ENCODE measurements at regions not wholly inside any gene's neighbourhood (a gene's known extent, or its start where the extent isn't known, plus 50 kb on each side); places are given as distances from the start of the nearest gene placed in this dataset.

GRCh38 chr4:23355258-23355657 is 534.6 kb downstream of the PPARGC1A start:
- DNase-seq (ENCODE audit: extremely low spot score): no peak
- H3K4me1 ChIP-seq: no peaks in the 10 kb centered on the region
- 72% methylated on average over 2 of the region's 2 CpGs for WGBS
- H3K36me3 ChIP-seq: no peaks in the 10 kb centered on the region
- no peak overlapping the region for H3K4me3 ChIP-seq
- intact Hi-C loops (cut with DNase I): no loop called here
- no peak for TF ChIP-seq POLR2A (IDR thresholded peaks at IDR 0.05; ENCODE audit: low read depth)
- TF ChIP-seq, protein P1, sequence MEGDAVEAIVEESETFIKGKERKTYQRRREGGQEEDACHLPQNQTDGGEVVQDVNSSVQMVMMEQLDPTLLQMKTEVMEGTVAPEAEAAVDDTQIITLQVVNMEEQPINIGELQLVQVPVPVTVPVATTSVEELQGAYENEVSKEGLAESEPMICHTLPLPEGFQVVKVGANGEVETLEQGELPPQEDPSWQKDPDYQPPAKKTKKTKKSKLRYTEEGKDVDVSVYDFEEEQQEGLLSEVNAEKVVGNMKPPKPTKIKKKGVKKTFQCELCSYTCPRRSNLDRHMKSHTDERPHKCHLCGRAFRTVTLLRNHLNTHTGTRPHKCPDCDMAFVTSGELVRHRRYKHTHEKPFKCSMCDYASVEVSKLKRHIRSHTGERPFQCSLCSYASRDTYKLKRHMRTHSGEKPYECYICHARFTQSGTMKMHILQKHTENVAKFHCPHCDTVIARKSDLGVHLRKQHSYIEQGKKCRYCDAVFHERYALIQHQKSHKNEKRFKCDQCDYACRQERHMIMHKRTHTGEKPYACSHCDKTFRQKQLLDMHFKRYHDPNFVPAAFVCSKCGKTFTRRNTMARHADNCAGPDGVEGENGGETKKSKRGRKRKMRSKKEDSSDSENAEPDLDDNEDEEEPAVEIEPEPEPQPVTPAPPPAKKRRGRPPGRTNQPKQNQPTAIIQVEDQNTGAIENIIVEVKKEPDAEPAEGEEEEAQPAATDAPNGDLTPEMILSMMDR (IDR thresholded peaks at IDR 0.05): no peak
- TF ChIP-seq EP300 (IDR thresholded peaks at IDR 0.05): no peak
- TF ChIP-seq POLR2AphosphoS5 (IDR thresholded peaks at IDR 0.05): no peak
- no peak overlapping the region for H3K27ac ChIP-seq (replicated peaks in 1 of 4)
- no peaks in the 10 kb centered on the region for H3K27me3 ChIP-seq
- H3K9me3 ChIP-seq: no peaks in the 10 kb centered on the region

GRCh38 chr4:23353200-23353599 is 536.6 kb downstream of the PPARGC1A start:
- Histone ChIP-seq H3K4me3 (no peak overlapping the region), H3K9me3 (no peaks in the 10 kb centered on the region), H3K27ac (replicated peaks in 1 of 4) (no peak overlapping the region), H3K27me3 (no peaks in the 10 kb centered on the region), H3K36me3 (no peaks in the 10 kb centered on the region), H3K4me1 (no peaks in the 10 kb centered on the region)
- 82% methylated on average over 1 of the region's 1 CpG for WGBS
- intact Hi-C loops (cut with DNase I): no loop called here
- TF ChIP-seq, protein P1 (IDR thresholded peaks at IDR 0.05): no peak
- TF ChIP-seq EP300 (IDR thresholded peaks at IDR 0.05) (no peak), POLR2A (IDR thresholded peaks at IDR 0.05; ENCODE audit: low read depth) (no peak), POLR2AphosphoS5 (IDR thresholded peaks at IDR 0.05) (no peak)
- no peak for DNase-seq (ENCODE audit: extremely low spot score)

- no peak for DNase-seq (ENCODE audit: extremely low spot score)
- TF ChIP-seq, protein P1 (IDR thresholded peaks at IDR 0.05): no peak
- no peaks in the 10 kb centered on the region for H3K36me3 ChIP-seq
- H3K4me3 ChIP-seq: no peak overlapping the region
- H3K9me3 ChIP-seq: no peaks in the 10 kb centered on the region
- no peaks in the 10 kb centered on the region for H3K27me3 ChIP-seq
- H3K4me1 ChIP-seq: no peaks in the 10 kb centered on the region
- no peak overlapping the region for H3K27ac ChIP-seq (replicated peaks in 1 of 4)
- intact Hi-C loops (cut with DNase I): no loop called here
- WGBS: 83% methylated on average over 2 of the region's 2 CpGs
Observed at GRCh38 chr4:23348789-23349498, 540.9 kb downstream of the PPARGC1A start.

- Histone ChIP-seq H3K27ac (replicated peaks in 1 of 4) (no peak overlapping the region), H3K36me3 (no peaks in the 10 kb centered on the region), H3K4me1 (peaks cover 0 to 12% (median 5%) of the 10 kb centered on the region in 4 donors), H3K4me3 (no peak overlapping the region), H3K9me3 (no peaks in the 10 kb centered on the region), H3K27me3 (no peaks in the 10 kb centered on the region)
- DNase-seq (ENCODE audit: extremely low spot score): no peak
- 61% methylated on average over 2 of the region's 2 CpGs for WGBS
- TF ChIP-seq POLR2A (IDR thresholded peaks at IDR 0.05; ENCODE audit: low read depth) (no peak), POLR2AphosphoS5 (IDR thresholded peaks at IDR 0.05) (no peak), EP300 (IDR thresholded peaks at IDR 0.05) (no peak)
- TF ChIP-seq, protein P1 (IDR thresholded peaks at IDR 0.05): peak in 1 of 3 experiments; percentile 16
- intact Hi-C loops (cut with DNase I): no loop called here
Observed at GRCh38 chr4:23337292-23337691, 552.6 kb downstream of the PPARGC1A start.

Measured in esophagus muscularis mucosa (tissue), 4 donors.